Neural progenitor cell (in vitro differentiated cells): ENCODE measurements at regions not wholly inside any gene's neighbourhood (a gene's known extent, or its start where the extent isn't known, plus 50 kb on each side); places are given as distances from the start of the nearest gene placed in this dataset.
A peak's percentile ranks its signal among the peaks of the same experiment; 100 is the strongest.

Source experiments
- DNase-seq: peaks from one replicate; pipeline ENCODE4 v3.0.0-alpha.2; 2016; ENCODE audit warnings: low spot score
- H2AFZ ChIP-seq: fragments of 200-600 bp; sonication (generic); replicated peaks from 2 replicates; pipeline ENCODE4 v1.6.1; 2016; ENCODE audit warnings: antibody characterized with exemption
- H3F3A ChIP-seq: fragments of 200-600 bp; sonication (generic); 2 replicates; pipeline ENCODE4 v1.6.1; 2016; ENCODE audit warnings: antibody characterized with exemption, low read depth
- H3K27ac ChIP-seq: fragments of 200-600 bp; sonication (generic); 2 replicates; pipeline ENCODE4 v1.5.1; 2016; ENCODE audit warnings: mild to moderate bottlenecking
- H3K27me3 ChIP-seq: fragments of 200-600 bp; sonication (generic); 2 replicates; pipeline ENCODE4 v1.6.1; 2016; ENCODE audit warnings: mild to moderate bottlenecking, moderate library complexity
- H3K36me3 ChIP-seq: fragments of 200-600 bp; sonication (generic); 2 replicates; pipeline ENCODE4 v1.5.1; 2016
- H3K4me1 ChIP-seq: fragments of 200-600 bp; sonication (generic); 2 replicates; pipeline ENCODE4 v1.6.1; 2016; ENCODE audit warnings: mixed run types
- H3K4me2 ChIP-seq: fragments of 200-600 bp; sonication (generic); 2 replicates; pipeline ENCODE4 v1.6.1; 2016
- H3K4me3 ChIP-seq: fragments of 200-600 bp; sonication (generic); 2 replicates; pipeline ENCODE4 v1.5.1; 2016
- H3K79me2 ChIP-seq: fragments of 200-600 bp; sonication (generic); 2 replicates; pipeline ENCODE4 v1.6.1; 2016; ENCODE audit warnings: low read depth
- H3K9ac ChIP-seq: fragments of 200-600 bp; sonication (generic); 2 replicates; pipeline ENCODE4 v1.6.1; 2016
- H3K9me3 ChIP-seq: fragments of 200-600 bp; sonication (generic); 2 replicates; pipeline ENCODE4 v1.5.1; 2016; ENCODE audit warnings: low read depth
- H4K20me1 ChIP-seq: fragments of 200-600 bp; sonication (generic); 2 replicates; pipeline ENCODE4 v1.6.1; 2016; ENCODE audit warnings: low read depth
- H3K27ac Mint-ChIP-seq: 3 replicates; pipeline ENCODE4 v1.8.0; 2021; ENCODE audit warnings: mixed read lengths
- H3K27me3 Mint-ChIP-seq: 2 replicates; pipeline ENCODE4 v1.8.0; 2022; ENCODE audit warnings: low read depth, mild to moderate bottlenecking, inconsistent platforms, moderate library complexity, mixed read lengths; ENCODE audit not compliant: insufficient read depth
- H3K36me3 Mint-ChIP-seq: 3 replicates; pipeline ENCODE4 v1.8.0; 2021; ENCODE audit warnings: mixed read lengths
- H3K4me1 Mint-ChIP-seq: 3 replicates; pipeline ENCODE4 v1.8.0; 2021; ENCODE audit warnings: mixed read lengths
- H3K4me3 Mint-ChIP-seq: 3 replicates; pipeline ENCODE4 v1.8.0; 2021; ENCODE audit warnings: mild to moderate bottlenecking, moderate library complexity, mixed read lengths
- H3K9me3 Mint-ChIP-seq: 3 replicates; pipeline ENCODE4 v1.8.0; 2020; ENCODE audit warnings: mixed read lengths
- EZH2 ChIP-seq: fragments of 200-600 bp; sonication (generic); IDR thresholded peaks from 2 replicates; pipeline ENCODE4 v1.6.1; 2017; ENCODE audit warnings: antibody characterized with exemption, mild to moderate bottlenecking, moderate library complexity
- EZH2phosphoT487 ChIP-seq: fragments of 200-600 bp; sonication (generic); IDR thresholded peaks from 2 replicates; pipeline ENCODE4 v1.6.1; 2017; ENCODE audit warnings: antibody characterized with exemption
- TF ChIP-seq, protein P1 (sequence below): fragments of 200-600 bp; sonication (generic); IDR thresholded peaks from 2 replicates; pipeline ENCODE4 v1.5.1; 2017; ENCODE audit warnings: antibody characterized with exemption, mild to moderate bottlenecking

DNA sequence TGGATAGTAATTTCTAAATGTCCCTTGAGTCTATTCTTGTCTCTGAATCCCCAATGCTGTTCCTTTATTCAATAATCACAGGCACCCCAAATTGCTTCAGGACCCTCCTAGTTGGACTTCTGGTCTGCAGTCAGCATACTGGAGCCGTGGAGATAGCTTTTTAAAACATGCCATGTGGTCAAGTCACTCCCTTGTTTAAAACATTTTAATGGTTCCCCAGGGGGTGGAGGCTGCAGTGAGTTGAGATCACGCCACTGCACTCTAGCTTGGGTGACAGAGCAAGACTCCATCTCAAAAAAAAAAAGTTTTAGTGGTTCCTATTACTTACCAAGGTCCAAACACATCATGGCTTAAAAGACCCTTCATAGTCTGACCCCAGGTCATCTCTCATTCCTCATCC lies 220.3 kb downstream of the ADAMTS15 start:
- peaks cover 20% of the 10 kb centered on the region for H3K4me1 Mint-ChIP-seq

DNA sequence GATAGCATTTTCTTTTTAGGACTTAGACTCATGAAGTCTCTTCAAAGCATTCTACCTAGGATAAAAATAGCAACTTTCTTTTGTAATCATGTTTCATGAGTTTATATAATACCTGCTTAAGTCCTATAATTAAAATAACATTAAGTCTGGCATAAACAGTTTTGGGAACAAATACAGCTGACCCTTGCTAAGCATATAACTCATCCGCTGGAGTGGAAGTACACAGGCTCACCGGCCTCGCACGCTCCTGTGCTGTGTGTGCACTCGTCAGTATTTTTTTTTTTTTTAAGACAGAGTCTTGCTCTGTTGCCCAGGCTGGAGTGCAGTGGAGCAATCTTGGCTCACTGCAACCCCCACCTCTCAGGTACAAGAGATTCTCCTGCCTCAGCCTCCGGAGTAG lies 221.8 kb downstream of the ADAMTS15 start:
- Mint-ChIP-seq H3K9me3 (peaks cover 3% of the 10 kb centered on the region), H3K27ac (no peak overlapping the region), H3K36me3 (no peaks in the 10 kb centered on the region), H3K27me3 (peaks cover 2% of the 10 kb centered on the region), H3K4me3 (no peak overlapping the region), H3K4me1 (peaks cover 34% of the 10 kb centered on the region)
- H3K4me3 ChIP-seq = no peak overlapping the region
- peaks cover 13% of the 10 kb centered on the region for H3K4me1 ChIP-seq
- no peaks in the 10 kb centered on the region for H3F3A ChIP-seq
- H3K9ac ChIP-seq = no peak overlapping the region
- H3K9me3 ChIP-seq = no peaks in the 10 kb centered on the region
- H2AFZ ChIP-seq = no peak overlapping the region
- DNase-seq = no peak
- no peaks in the 10 kb centered on the region for H3K27me3 ChIP-seq
- H3K36me3 ChIP-seq = no peaks in the 10 kb centered on the region
- no peak overlapping the region for H3K4me2 ChIP-seq
- no peaks in the 10 kb centered on the region for H3K79me2 ChIP-seq
- no peaks in the 10 kb centered on the region for H4K20me1 ChIP-seq
- no peak overlapping the region for H3K27ac ChIP-seq
- TF ChIP-seq, protein P1, sequence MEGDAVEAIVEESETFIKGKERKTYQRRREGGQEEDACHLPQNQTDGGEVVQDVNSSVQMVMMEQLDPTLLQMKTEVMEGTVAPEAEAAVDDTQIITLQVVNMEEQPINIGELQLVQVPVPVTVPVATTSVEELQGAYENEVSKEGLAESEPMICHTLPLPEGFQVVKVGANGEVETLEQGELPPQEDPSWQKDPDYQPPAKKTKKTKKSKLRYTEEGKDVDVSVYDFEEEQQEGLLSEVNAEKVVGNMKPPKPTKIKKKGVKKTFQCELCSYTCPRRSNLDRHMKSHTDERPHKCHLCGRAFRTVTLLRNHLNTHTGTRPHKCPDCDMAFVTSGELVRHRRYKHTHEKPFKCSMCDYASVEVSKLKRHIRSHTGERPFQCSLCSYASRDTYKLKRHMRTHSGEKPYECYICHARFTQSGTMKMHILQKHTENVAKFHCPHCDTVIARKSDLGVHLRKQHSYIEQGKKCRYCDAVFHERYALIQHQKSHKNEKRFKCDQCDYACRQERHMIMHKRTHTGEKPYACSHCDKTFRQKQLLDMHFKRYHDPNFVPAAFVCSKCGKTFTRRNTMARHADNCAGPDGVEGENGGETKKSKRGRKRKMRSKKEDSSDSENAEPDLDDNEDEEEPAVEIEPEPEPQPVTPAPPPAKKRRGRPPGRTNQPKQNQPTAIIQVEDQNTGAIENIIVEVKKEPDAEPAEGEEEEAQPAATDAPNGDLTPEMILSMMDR = no peak
- no peak for TF ChIP-seq EZH2phosphoT487
- TF ChIP-seq EZH2 = no peak

More for the DNA sequence above, 220.3 kb downstream of the ADAMTS15 start:
- Histone ChIP-seq H3K9me3 (no peaks in the 10 kb centered on the region), H3K36me3 (no peaks in the 10 kb centered on the region), H3F3A (no peaks in the 10 kb centered on the region), H3K4me1 (peaks cover 9% of the 10 kb centered on the region), H3K9ac (no peak overlapping the region), H4K20me1 (no peaks in the 10 kb centered on the region), H3K27me3 (no peaks in the 10 kb centered on the region), H3K27ac (no peak overlapping the region), H3K4me2 (no peak overlapping the region), H3K79me2 (no peaks in the 10 kb centered on the region), H2AFZ (no peak overlapping the region), H3K4me3 (no peak overlapping the region)
- no peak overlapping the region for H3K27ac Mint-ChIP-seq
- H3K27me3 Mint-ChIP-seq = peaks cover 2% of the 10 kb centered on the region
- no peak overlapping the region for H3K4me3 Mint-ChIP-seq
- H3K36me3 Mint-ChIP-seq = no peaks in the 10 kb centered on the region
- TF ChIP-seq, protein P1 = no peak
- TF ChIP-seq EZH2 = no peak
- no peak for TF ChIP-seq EZH2phosphoT487
- H3K9me3 Mint-ChIP-seq = no peaks in the 10 kb centered on the region
- DNase-seq = no peak

DNA sequence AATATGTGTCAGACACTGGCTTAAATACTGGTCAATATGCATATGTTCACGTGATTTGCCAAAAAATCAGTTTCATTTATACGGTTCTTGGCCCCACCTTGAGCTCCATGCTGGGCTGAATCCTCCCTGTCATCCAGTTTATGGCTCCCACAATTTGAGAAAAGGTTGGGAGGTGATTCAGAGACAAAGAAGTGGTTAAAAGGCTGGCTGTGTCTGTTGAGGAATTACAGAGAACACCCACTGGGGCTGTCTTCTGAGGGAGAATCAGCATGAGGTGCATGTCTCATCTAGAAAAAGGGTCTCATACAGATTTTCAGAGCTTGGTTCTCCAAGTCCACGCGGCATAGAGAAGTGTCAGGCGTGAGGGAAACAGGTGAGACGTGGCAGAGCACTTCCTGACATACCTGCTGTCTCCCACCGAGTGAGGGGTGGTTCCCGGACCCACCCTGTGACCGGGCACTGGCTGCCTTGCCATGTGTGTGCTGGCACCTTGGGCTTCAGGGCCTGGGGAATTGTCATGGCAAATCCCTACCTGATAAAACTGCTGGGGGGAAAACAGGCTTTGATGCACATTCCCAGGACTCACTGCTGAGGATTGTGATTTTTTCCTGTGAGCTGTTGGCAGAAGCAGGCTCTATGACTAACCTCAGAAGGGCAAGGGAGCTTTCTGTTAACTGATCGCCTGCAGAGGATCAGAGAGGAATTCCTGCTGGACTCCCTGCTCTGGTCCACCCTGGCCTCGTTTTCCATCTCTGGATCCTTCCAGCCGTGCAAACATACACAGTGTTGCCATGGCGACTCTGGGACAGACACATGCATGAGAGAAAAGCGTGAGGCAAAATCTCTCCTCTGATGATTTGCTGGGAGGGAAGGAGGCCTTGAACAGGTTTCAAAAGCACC lies 223.6 kb downstream of the ADAMTS15 start:
- no peaks in the 10 kb centered on the region for H3K27me3 ChIP-seq
- H3K9me3 ChIP-seq = no peaks in the 10 kb centered on the region
- DNase-seq = peak; percentile 51
- H3K4me2 ChIP-seq = no peak overlapping the region
- Mint-ChIP-seq H3K4me3 (no peak overlapping the region), H3K9me3 (peaks cover 3% of the 10 kb centered on the region), H3K36me3 (no peaks in the 10 kb centered on the region), H3K27ac (peak overlapping the region; percentile 66), H3K4me1 (peaks cover 42% of the 10 kb centered on the region), H3K27me3 (peaks cover 2% of the 10 kb centered on the region)
- H3F3A ChIP-seq = no peaks in the 10 kb centered on the region
- no peaks in the 10 kb centered on the region for H4K20me1 ChIP-seq
- TF ChIP-seq, protein P1 = no peak
- no peak for TF ChIP-seq EZH2phosphoT487
- TF ChIP-seq EZH2 = no peak
- H3K36me3 ChIP-seq = no peaks in the 10 kb centered on the region
- no peak overlapping the region for H3K4me3 ChIP-seq
- no peaks in the 10 kb centered on the region for H3K79me2 ChIP-seq
- H3K27ac ChIP-seq = no peak overlapping the region
- H3K9ac ChIP-seq = no peak overlapping the region
- peaks cover 31% of the 10 kb centered on the region for H3K4me1 ChIP-seq
- no peak overlapping the region for H2AFZ ChIP-seq
